Heart left ventricle (tissue), 16 donors: ENCODE measurements at regions not wholly inside any gene's neighbourhood (a gene's known extent, or its start where the extent isn't known, plus 50 kb on each side); places are given as distances from the start of the nearest gene placed in this dataset.

Source experiments
- ATAC-seq, 4 donors: fragments of 200-7000 bp; cut with Tn5 transposase; one replicate each; pipeline ENCODE4 v1.9.1; 2020 to 2022; ENCODE audit warnings: moderate library complexity in 4 of 4, mild to moderate bottlenecking in 3 of 4, moderate number of reproducible peaks in 1 of 4
- DNase-seq, 5 donors: peaks; one replicate each; pipeline ENCODE4 v3.0.0-alpha.2; 2020
- H3K27ac ChIP-seq, 12 donors: fragments of 200-600 bp; sonication (generic) in 4 of 12; one replicate each; pipeline versions ENCODE4 v1.5.0 to v1.8.0; 2016 to 2022; ENCODE audit warnings: mild to moderate bottlenecking in 2 of 12
- H3K27me3 ChIP-seq, 9 donors: fragments of 200-600 bp; sonication (generic) in 2 of 9; one replicate each; pipeline versions ENCODE4 v1.5.1 to v1.8.0; 2016 to 2022; ENCODE audit warnings: mild to moderate bottlenecking in 3 of 9
- H3K36me3 ChIP-seq, 9 donors: fragments of 200-600 bp; sonication (generic) in 2 of 9; one replicate each; pipeline versions ENCODE4 v1.5.0 to v1.8.0; 2018 to 2022; ENCODE audit warnings: mild to moderate bottlenecking in 2 of 9
- H3K4me1 ChIP-seq, 12 donors: fragments of 200-600 bp; sonication (generic) in 4 of 12; one replicate each; pipeline versions ENCODE4 v1.5.0 to v1.8.0; 2016 to 2022; ENCODE audit warnings: mild to moderate bottlenecking in 3 of 12
- H3K4me3 ChIP-seq, 12 donors: fragments of 200-600 bp; sonication (generic) in 4 of 12; one replicate each; pipeline versions ENCODE4 v1.5.0 to v1.8.0; 2017 to 2022; ENCODE audit warnings: mild to moderate bottlenecking in 9 of 12, moderate library complexity in 4 of 12
- H3K9me3 ChIP-seq, 12 donors: fragments of 200-600 bp; sonication (generic) in 4 of 12; one replicate each; pipeline versions ENCODE4 v1.5.0 to v1.8.0; 2016 to 2022; ENCODE audit warnings: mild to moderate bottlenecking in 1 of 12
- POLR2A ChIP-seq, 2 donors: fragments of 450-650 bp; IDR thresholded peaks; one replicate each; pipeline ENCODE4 v1.6.1; 2017; ENCODE audit warnings: antibody characterized with exemption in 2 of 2, mild to moderate bottlenecking in 2 of 2, moderate library complexity in 2 of 2
- WGBS, 4 donors: extraction: QIAGEN DNeasy Blood & Tissue Kit in 2 of 4; methylation state at CpG; one replicate each; pipeline versions ENCODE4 v1.1.5 to v1.1.7; 2013 to 2018; 5-methylcytosine and 5-hydroxymethylcytosine counted together
- intact Hi-C, 10 donors: fragments of 100-400 bp; cut with DNase I; formaldehyde crosslinking; loops; one replicate each; pipeline versions ENCODE4 v1.11.1 to v1.14.2; 2022
- TF ChIP-seq, protein P1 (sequence below), 12 donors: fragments of 200-600 bp; sonication (generic) in 4 of 12; IDR thresholded peaks; one replicate each; pipeline versions ENCODE4 v1.5.0 to v1.8.0; 2018 to 2022; ENCODE audit warnings: antibody characterized with exemption in 12 of 12, mild to moderate bottlenecking in 5 of 12
- donor health status: ischemic (EF 13 %, LVEDD 7.1; RV severe dilation, severe dysfunction).
- donor health status: healthy with polysubstance abuse.
- donor health status: DM: no; HTN: yes; CAD: no.
- donor health status: DM: no; HTN: no; CAD: no.
- donor health status: ischemic (EF 25% LVEDD 6.9; RV normal size, moderate dysfunction).
- donor health status: ischemic (EF 25% LVEDD 5.7; RV mildly dilated, moderate dysfunction).
- donor health status: healthy.
- donor health status: DM: yes; HTN: yes; CAD: no.
- donor health status: ischemic (EF 35%, LVEDD 5.7; RV mildly dilated, moderate dysfunction).
- donor health status: nonischemic (EF 11% LVEDD 7.7; RV severe dilation, severe dysfunction).
- donor health status: DM: yes; HTN: yes; CAD: no.
- donor health status: PGD.
- donor health status: ischemic (EF 29% LVEDD 5.4; RV normal size, mild dysfunction).
- donor health status: nonischemic (EF 23%, LVEDD 6.1; RV moderate dilation, normal function).

DNA sequence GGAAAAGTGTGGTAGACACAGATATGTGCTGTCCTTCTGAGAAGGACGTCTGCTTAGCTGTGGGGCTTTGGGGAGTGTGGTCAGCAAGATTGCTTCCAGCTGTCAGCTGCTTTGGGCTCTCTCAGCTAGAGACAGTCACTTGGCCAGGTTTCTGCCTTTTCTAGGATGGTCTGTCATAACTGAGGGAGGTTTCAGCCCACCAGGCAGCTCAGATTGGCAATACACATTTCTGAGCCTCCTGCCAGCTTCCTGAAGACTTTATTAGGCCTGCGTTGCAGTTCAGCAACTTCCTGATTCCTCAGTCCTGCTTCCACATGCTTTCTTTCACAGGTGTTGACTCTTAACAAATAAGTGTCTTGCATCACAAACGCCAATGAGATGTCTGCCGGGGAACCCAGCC lies 286.5 kb downstream of the SQOR start:
- Histone ChIP-seq H3K9me3 (no peaks in the 10 kb centered on the region), H3K4me3 (no peak overlapping the region), H3K36me3 (no peaks in the 10 kb centered on the region), H3K4me1 (peaks cover 0 to 33% (median 10%) of the 10 kb centered on the region in 12 donors), H3K27ac (no peak overlapping the region), H3K27me3 (no peaks in the 10 kb centered on the region)
- TF ChIP-seq, protein P1, sequence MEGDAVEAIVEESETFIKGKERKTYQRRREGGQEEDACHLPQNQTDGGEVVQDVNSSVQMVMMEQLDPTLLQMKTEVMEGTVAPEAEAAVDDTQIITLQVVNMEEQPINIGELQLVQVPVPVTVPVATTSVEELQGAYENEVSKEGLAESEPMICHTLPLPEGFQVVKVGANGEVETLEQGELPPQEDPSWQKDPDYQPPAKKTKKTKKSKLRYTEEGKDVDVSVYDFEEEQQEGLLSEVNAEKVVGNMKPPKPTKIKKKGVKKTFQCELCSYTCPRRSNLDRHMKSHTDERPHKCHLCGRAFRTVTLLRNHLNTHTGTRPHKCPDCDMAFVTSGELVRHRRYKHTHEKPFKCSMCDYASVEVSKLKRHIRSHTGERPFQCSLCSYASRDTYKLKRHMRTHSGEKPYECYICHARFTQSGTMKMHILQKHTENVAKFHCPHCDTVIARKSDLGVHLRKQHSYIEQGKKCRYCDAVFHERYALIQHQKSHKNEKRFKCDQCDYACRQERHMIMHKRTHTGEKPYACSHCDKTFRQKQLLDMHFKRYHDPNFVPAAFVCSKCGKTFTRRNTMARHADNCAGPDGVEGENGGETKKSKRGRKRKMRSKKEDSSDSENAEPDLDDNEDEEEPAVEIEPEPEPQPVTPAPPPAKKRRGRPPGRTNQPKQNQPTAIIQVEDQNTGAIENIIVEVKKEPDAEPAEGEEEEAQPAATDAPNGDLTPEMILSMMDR (IDR thresholded peaks at IDR 0.05): no peak
- no peak for TF ChIP-seq POLR2A (IDR thresholded peaks at IDR 0.05)
- intact Hi-C loops: loop anchor here in 1 of 10 donors (5.0 kb wide), 1 partner anchor 156 kb away; no protein-coding TSS in a partner anchor
- DNase-seq (no peak), ATAC-seq (peak in 1 of 4 donors; percentile 39)
- 25 to 36% (median 31%) methylated on average over 4 of the region's 4 CpGs for WGBS, 4 donors

DNA sequence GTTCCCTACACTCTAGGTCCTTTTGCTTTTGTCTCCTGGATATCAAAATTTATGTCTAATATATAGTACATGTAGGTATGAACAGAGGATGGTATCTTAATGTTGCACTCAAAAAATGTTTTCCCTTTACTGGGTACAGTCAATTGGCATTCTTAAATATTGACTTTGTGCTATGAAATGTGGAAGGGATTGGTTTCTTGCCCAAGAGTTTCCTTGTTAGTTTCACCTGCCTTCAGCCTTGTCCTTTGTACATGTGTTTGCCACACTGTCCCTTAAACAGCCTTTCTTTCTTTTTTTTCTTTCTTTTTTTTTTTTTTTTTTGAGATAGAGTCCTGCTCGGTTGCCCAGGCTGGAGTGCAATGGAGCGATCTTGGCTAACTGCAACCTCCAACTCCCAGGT lies 287.1 kb downstream of the SQOR start:
- intact Hi-C loops: loop anchor here in 1 of 10 donors (5.0 kb wide), 1 partner anchor 155 kb away; no protein-coding TSS in a partner anchor
- ATAC-seq: no peak
- no peak for DNase-seq
- no peak overlapping the region for H3K27ac ChIP-seq
- 84 to 97% (median 89%) methylated on average over 2 of the region's 2 CpGs for WGBS, 4 donors
- H3K4me3 ChIP-seq: no peak overlapping the region
- peaks cover 0 to 33% (median 10%) of the 10 kb centered on the region in 12 donors for H3K4me1 ChIP-seq
- no peaks in the 10 kb centered on the region for H3K36me3 ChIP-seq
- TF ChIP-seq, protein P1 (IDR thresholded peaks at IDR 0.05): no peak
- no peak for TF ChIP-seq POLR2A (IDR thresholded peaks at IDR 0.05)
- H3K9me3 ChIP-seq: no peaks in the 10 kb centered on the region
- no peaks in the 10 kb centered on the region for H3K27me3 ChIP-seq

DNA sequence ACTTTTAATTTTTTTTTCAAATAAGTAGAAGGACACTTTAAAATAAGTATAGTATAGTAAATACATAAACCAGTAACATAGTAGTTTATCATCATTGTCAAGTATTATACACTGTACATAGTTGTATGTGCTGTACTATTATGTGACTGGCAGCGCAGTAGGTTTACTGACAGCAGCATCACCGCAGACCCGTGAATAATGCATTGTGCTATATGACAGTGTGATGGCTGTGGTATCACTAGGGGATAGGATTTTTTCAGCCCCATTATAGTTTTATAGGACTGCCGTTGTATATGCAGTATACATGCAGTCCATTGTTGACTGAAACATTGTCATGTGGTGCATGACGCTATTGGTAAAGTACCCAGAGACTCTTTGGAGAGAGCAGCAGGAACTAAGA lies 306.5 kb downstream of the SQOR start:
- DNase-seq (no peak), ATAC-seq (no peak)
- 91 to 95% (median 94%) methylated on average over 5 of the region's 5 CpGs for WGBS, 4 donors
- H3K9me3 ChIP-seq: no peaks in the 10 kb centered on the region
- no peak overlapping the region for H3K27ac ChIP-seq
- no peaks in the 10 kb centered on the region for H3K4me1 ChIP-seq
- no peaks in the 10 kb centered on the region for H3K36me3 ChIP-seq
- TF ChIP-seq, protein P1 (IDR thresholded peaks at IDR 0.05): no peak
- no peak overlapping the region for H3K4me3 ChIP-seq
- H3K27me3 ChIP-seq: no peaks in the 10 kb centered on the region
- intact Hi-C loops: no loop called here

DNA sequence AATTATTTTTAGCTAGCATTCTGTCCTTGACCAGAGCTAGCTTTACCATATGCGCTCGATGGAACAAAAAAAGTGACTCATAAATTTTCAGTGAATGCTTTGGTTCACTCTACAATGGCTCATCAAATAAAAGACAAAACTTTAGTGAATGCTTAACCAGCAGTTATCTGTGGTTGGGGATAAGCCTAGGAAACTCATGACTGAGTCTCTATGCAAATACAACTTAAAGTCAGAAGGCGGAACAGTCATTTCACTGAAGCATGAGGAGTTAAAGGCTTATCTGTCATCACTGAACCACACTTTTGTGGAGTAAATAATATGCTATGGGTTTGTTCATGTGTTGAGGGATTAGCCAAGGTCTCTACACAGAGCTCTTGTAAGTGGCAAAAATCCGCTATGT lies 308.4 kb downstream of the SQOR start:
- ATAC-seq (no peak), DNase-seq (no peak)
- intact Hi-C loops: no loop called here
- no peaks in the 10 kb centered on the region for H3K36me3 ChIP-seq
- no peaks in the 10 kb centered on the region for H3K27me3 ChIP-seq
- H3K27ac ChIP-seq: no peak overlapping the region
- H3K4me3 ChIP-seq: no peak overlapping the region
- no peaks in the 10 kb centered on the region for H3K4me1 ChIP-seq
- TF ChIP-seq, protein P1 (IDR thresholded peaks at IDR 0.05): no peak
- no peak for TF ChIP-seq POLR2A (IDR thresholded peaks at IDR 0.05)
- H3K9me3 ChIP-seq: no peaks in the 10 kb centered on the region
- WGBS, 4 donors: 71 to 96% (median 84%) methylated on average over 4 of the region's 4 CpGs
